Hepatic stellate cell (primary cell): ENCODE measurements at regions not wholly inside any gene's neighbourhood (a gene's known extent, or its start where the extent isn't known, plus 50 kb on each side); places are given as distances from the start of the nearest gene placed in this dataset.

Experiments used
- DNase-seq: peaks from one replicate; pipeline ENCODE4 v3.0.0; 2011; ENCODE audit warnings: low spot score

- DNase-seq, result peak; percentile 84
Observed at GRCh38 chr1:181142096-181142958, 53.8 kb downstream of the IER5 start.

- no peak for DNase-seq
Observed at GRCh38 chr1:181143102-181143859, 54.8 kb downstream of the IER5 start.

GRCh38 chr1:181144238-181144637, 55.7 kb downstream of the IER5 start:
- DNase-seq, result no peak

GRCh38 chr1:181148636-181149035, 60.1 kb downstream of the IER5 start:
- no peak for DNase-seq

GRCh38 chr1:181149326-181150125, 61.0 kb downstream of the IER5 start:
- DNase-seq, result no peak

- no peak for DNase-seq
Observed at GRCh38 chr1:181150273-181150672, 61.8 kb downstream of the IER5 start.

GRCh38 chr1:181150842-181151241, 62.3 kb downstream of the IER5 start:
- DNase-seq, result no peak

- DNase-seq, result no peak
Observed at GRCh38 chr1:181151378-181152326, 63.2 kb downstream of the IER5 start.

GRCh38 chr1:181152892-181153633, 64.6 kb downstream of the IER5 start:
- DNase-seq, result peak; percentile 63

- DNase-seq, result no peak
Observed at GRCh38 chr1:181153634-181153961, 65.1 kb downstream of the IER5 start.

GRCh38 chr1:181155339-181155738, 66.8 kb downstream of the IER5 start:
- no peak for DNase-seq

GRCh38 chr1:181159451-181160140, 71.1 kb downstream of the IER5 start:
- peak; percentile 57 for DNase-seq

- no peak for DNase-seq
Observed at GRCh38 chr1:181160322-181160721, 71.8 kb downstream of the IER5 start.

GRCh38 chr1:181160998-181161870, 72.7 kb downstream of the IER5 start:
- no peak for DNase-seq

- DNase-seq, result no peak
Observed at GRCh38 chr1:181163662-181164061, 75.2 kb downstream of the IER5 start.

GRCh38 chr1:181166377-181167196, 78.1 kb downstream of the IER5 start:
- DNase-seq, result peak; percentile 79

GRCh38 chr1:181169281-181169865, 80.9 kb downstream of the IER5 start:
- no peak for DNase-seq

- no peak for DNase-seq
Observed at GRCh38 chr1:181170194-181170593, 81.7 kb downstream of the IER5 start.
